H7 (cell line): ENCODE measurements at regions not wholly inside any gene's neighbourhood (a gene's known extent, or its start where the extent isn't known, plus 50 kb on each side); places are given as distances from the start of the nearest gene placed in this dataset.

ENCODE experiments used
- DNase-seq: peaks from one replicate; pipeline ENCODE4 v3.0.0; 2012
- H3K27me3 ChIP-seq: 2 replicates; pipeline ENCODE4 v1.6.0; 2011; ENCODE audit warnings: mild to moderate bottlenecking, low read length; ENCODE audit not compliant: control insufficient read depth, insufficient read depth
- H3K36me3 ChIP-seq: replicated peaks from 2 replicates; pipeline ENCODE4 v1.5.1; 2011; ENCODE audit warnings: low read length; ENCODE audit not compliant: control insufficient read depth, insufficient read depth
- H3K4me3 ChIP-seq: 2 replicates; pipeline ENCODE4 v1.5.1; 2011; ENCODE audit warnings: low read depth, mild to moderate bottlenecking, control low read depth, low read length, moderate library complexity; ENCODE audit not compliant: insufficient read depth

DNA sequence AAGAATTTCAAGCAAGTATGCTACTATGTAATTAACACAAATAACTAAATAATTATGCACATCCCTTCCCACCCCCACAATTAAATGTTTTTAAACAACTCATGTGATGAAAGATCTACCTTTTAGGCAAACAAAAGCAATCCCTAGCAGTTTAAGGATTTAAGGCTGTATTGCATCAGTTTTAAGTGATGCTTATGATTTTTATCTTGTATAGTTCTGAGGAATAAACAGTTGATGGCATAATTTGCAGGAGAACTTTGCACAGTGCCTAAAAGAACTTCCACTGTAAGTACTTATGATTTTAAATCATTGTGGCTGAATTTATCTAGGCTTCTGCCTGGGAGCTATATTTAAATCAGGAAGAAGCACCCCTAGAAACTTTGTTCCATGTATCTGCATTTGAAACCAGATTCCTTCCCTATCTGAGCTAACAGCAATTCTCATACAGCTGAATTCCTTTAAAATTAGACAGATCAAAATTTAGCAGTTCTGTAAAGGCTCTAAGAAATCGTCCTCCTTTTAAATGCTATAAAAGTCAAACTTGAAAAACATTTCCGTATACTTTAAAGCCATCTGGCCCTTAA is 388.6 kb downstream of the BCAT1 start:
- DNase-seq: no peak
- Histone ChIP-seq H3K36me3 (no peaks in the 10 kb centered on the region), H3K4me3 (no peak overlapping the region), H3K27me3 (peaks cover 19% of the 10 kb centered on the region)

DNA sequence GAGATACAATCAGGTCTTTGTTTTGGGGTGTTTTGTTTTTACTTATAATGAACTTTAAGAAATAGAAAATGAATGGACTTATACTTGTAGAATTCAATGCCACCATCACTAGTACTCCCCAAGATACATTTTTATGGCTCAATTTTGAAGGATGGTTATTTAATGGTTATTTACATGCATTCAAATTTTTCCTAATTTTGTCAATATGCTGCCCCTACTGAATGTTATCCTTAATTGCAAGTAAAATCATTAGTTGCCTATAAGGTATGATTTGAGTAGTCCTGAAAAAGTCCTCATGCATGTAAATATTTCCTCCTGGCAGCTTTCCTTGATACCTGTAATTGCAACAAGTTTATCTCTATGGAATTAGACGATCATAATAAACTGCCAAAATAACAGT is 391.2 kb downstream of the BCAT1 start:
- H3K4me3 ChIP-seq: no peak overlapping the region
- no peak for DNase-seq
- H3K36me3 ChIP-seq: no peaks in the 10 kb centered on the region
- H3K27me3 ChIP-seq: peaks cover under 1% of the 10 kb centered on the region

DNA sequence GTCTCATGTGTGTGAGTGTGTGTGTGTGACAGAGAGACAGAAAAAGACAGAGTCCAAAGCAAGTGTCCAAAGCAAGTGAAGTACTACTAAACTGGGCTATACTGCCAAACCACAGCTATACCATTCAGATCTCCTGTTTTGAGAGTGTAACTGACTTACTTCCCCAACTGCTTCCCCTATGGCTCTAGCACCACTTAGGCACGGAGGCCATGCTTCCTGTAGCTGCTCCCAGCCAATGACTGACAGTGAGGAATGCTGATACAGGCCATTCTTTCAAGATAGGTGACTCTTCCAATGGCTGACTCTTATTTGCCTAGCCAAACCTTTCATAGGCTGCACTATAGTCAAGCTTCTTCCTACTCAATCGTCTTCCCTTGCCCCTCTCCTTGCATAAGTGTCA is 393.2 kb downstream of the BCAT1 start:
- no peak for DNase-seq
- Histone ChIP-seq H3K4me3 (no peak overlapping the region), H3K27me3 (no peaks in the 10 kb centered on the region; the same call in 1 of the 2 replicates), H3K36me3 (no peaks in the 10 kb centered on the region)

DNA sequence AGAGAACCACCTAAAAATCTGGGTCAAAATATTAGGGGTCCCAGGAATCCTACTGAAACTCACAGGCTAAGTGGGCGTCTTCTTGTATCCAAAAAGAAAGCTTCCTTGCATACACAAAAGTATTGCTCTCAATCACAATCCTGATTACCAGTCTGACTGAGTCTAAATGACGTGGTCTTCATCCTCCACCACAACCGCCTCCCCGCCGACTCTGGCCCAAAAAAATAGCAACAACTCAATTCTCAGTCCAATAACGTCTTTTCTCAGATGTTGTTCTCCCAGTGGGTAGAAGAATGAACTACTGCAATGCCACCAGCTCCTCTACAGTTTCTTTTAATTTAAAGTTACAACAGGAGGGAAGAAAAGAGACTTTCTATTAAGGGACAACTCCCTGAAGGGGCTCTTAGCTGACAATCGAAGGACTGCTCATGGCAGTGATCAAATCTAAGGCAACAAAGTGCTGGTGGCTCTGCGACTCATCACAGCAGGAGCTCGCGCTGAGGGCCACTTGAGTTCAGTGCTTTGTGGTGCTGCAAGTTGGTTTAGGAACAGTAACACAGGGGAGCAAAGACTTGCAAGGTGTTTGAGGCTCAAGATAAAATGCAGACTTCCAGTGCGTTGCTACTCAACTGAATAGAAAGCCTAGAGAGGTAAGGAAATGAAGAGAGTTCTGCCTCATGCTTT is 394.1 kb downstream of the BCAT1 start:
- DNase-seq: no peak
- Histone ChIP-seq H3K36me3 (no peaks in the 10 kb centered on the region), H3K27me3 (no peaks in the 10 kb centered on the region; the same call in 1 of the 2 replicates), H3K4me3 (no peak overlapping the region)

DNA sequence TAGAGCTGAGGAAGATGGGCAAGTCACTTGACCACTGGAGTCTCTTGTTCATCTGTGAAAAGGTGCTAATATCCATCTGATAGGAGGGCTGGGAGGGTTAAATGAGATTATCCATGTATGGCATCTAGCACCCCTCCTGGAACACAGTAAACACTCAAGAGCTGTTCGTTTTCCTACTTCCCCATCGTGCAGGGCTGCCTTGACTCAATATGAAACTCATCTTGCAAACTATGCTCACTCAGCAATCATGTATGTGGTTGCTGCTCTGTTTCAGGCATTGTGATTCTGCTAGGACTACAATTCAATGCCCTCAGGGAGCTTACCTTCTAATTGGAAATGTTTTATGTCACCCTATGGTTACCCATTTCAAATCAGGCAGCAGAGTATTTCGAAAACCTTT is 395.6 kb downstream of the BCAT1 start:
- no peak for DNase-seq
- no peak overlapping the region for H3K4me3 ChIP-seq
- H3K36me3 ChIP-seq: no peaks in the 10 kb centered on the region
- H3K27me3 ChIP-seq: no peaks in the 10 kb centered on the region

DNA sequence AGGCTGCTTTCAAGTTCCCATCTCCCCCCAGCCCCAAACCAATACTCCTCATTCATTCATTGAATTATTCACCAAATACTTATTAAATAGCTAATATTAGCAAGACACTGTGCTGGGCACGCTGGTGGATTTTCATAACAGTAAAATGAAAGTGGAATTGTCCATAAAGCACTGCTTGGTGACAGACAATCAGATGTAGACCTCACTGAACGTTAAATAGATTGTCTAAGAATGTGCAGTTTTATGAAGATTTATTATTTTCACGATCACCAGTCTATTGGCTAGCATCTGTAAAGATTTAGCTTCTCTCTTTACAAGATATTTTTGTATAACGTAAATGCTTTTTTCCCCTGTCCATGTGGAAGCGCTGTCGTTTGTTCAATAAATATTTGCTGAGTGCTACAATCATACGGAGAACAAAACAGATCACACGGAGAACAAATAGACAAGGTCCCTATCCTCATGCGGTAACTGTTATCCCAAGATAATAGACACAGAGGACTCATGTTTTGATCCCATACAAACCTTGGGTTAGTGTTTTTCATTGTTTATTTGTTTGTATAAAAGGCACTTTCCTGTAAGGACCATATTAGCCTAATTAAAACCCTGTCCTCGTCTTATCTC is 397.6 kb downstream of the BCAT1 start:
- Histone ChIP-seq H3K36me3 (no peaks in the 10 kb centered on the region), H3K4me3 (no peak overlapping the region)
- no peak for DNase-seq

DNA sequence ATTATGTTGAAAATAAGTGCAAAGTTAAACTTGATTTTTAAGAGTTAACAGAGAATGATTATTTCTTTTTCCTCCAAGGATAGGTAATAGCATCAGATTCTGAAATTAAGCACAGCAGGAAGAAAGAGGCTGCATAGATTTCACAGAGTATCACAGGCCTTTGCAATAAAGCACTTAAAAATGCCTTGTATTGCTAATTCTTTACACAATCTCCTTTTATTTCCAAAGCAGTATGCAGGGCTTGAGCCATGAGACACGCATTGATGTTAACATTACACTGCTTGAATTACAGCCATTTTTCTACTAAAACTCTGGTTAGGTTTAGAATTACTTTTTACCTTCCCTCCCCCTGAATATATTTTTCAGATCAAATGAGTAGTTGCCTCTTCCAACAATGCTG is 398.3 kb downstream of the BCAT1 start:
- Histone ChIP-seq H3K36me3 (no peaks in the 10 kb centered on the region), H3K4me3 (no peak overlapping the region), H3K27me3 (no peaks in the 10 kb centered on the region)
- no peak for DNase-seq

More for the DNA sequence above, 397.6 kb downstream of the BCAT1 start:
- no peaks in the 10 kb centered on the region for H3K27me3 ChIP-seq

DNA sequence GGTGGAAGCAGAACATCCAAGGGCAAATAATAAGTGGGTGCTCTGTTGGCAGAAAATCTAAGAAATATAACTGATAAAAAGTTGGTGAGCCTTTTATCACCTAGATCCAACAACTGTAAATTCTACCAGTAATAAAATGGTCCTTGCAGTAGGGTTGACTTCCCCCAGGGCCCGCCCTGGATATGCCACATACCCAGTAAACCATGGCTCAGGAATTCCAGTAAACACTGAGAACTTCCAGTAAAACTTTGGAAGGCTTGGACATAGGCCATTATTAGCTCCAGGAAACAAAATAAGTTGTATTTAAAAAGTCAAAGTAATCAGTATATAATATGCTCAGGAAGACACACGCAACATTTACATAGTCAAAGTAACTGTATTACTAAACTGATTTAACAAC is 402.2 kb downstream of the BCAT1 start:
- no peak for DNase-seq
- Histone ChIP-seq H3K36me3 (no peaks in the 10 kb centered on the region), H3K4me3 (no peak overlapping the region), H3K27me3 (no peaks in the 10 kb centered on the region)

DNA sequence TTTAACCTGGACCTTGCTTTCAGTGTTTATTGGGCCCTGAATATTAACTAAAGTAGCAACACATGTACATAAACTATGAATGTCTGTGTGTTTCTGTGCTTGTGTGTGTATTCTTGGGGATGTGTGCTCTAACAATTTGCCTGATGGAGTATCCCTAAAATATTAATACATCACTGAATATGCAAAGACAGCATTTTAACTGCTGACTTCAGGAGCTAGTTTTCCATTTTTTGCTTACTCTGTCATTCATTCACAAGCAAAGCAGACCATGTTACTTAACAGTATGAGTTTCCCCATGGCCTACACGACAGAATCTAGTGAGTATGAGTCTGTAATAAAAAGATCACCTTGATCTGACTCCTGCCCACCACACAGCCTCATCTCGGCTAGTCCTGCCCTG is 402.8 kb downstream of the BCAT1 start:
- no peaks in the 10 kb centered on the region for H3K27me3 ChIP-seq
- DNase-seq: no peak
- H3K4me3 ChIP-seq: no peak overlapping the region
- H3K36me3 ChIP-seq: no peaks in the 10 kb centered on the region

DNA sequence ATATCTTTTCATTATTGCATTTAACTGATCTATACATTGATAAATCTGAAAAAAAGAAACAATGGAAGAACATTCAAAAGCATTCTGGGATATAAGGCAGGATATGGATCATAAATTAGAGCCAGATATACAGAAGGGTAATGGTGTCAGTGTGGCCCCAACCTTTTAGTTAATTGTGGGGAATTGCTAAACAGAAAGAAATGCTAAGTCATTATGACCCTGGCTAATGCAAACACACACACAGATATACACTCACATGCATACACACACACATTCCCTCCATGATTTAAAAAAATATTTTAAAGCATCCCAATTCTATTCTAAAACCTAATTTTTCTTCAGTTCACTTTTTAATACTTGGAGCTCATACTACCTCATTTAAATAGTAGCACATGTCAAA is 404.5 kb downstream of the BCAT1 start:
- Histone ChIP-seq H3K27me3 (no peaks in the 10 kb centered on the region), H3K36me3 (no peaks in the 10 kb centered on the region), H3K4me3 (no peak overlapping the region)
- DNase-seq: no peak

DNA sequence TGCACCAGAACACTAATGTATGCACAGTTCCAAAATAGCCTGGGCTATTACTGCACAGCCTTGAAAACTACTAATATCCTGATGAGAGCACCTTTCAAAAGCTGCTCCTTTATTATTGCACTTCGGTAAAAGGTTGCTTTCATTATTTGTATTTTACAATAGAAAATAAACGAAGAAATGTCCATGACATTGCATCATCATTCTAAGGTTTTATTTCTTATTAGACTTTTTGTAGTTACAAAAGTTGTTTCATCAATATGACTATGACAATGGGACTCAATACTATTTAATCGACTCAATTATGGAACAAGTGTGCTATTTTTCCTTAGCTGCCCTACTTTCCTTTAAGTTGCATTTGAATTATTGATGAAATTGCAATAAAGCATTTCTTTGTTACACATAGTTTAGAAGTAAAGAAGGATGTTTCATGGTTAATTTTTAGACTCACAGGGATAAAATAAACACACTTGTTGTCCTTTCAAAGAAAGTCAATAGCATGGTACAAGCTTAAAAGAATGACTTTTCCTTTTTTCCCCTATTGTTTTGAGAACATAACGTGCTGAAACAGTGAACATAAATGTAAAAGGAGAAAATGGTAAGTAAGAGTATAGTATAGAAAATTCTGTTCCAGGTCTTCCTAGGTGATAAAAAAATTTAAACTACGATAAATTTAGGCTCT is 407.6 kb downstream of the BCAT1 start:
- DNase-seq: no peak
- Histone ChIP-seq H3K27me3 (no peaks in the 10 kb centered on the region), H3K36me3 (no peaks in the 10 kb centered on the region), H3K4me3 (no peak overlapping the region)

DNA sequence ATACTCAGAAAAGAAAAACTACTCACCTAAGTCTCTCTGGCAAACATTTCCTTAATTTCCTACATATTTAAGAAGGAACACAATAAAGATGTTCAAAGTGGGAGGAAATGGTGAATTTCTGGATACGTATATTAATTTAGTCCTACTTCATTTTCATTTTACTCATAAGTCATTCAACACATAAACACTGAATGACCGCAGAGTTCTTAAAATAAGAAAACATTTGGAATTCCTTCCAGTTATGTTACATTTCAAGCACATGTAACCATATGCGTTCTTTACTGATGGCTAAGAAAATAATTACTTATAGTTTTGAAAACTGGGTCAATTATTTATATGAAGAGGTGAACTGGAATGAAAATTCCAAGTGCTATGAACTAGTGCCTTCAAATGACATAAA is 409.3 kb downstream of the BCAT1 start:
- Histone ChIP-seq H3K36me3 (no peaks in the 10 kb centered on the region), H3K4me3 (no peak overlapping the region), H3K27me3 (no peaks in the 10 kb centered on the region)
- DNase-seq: no peak

DNA sequence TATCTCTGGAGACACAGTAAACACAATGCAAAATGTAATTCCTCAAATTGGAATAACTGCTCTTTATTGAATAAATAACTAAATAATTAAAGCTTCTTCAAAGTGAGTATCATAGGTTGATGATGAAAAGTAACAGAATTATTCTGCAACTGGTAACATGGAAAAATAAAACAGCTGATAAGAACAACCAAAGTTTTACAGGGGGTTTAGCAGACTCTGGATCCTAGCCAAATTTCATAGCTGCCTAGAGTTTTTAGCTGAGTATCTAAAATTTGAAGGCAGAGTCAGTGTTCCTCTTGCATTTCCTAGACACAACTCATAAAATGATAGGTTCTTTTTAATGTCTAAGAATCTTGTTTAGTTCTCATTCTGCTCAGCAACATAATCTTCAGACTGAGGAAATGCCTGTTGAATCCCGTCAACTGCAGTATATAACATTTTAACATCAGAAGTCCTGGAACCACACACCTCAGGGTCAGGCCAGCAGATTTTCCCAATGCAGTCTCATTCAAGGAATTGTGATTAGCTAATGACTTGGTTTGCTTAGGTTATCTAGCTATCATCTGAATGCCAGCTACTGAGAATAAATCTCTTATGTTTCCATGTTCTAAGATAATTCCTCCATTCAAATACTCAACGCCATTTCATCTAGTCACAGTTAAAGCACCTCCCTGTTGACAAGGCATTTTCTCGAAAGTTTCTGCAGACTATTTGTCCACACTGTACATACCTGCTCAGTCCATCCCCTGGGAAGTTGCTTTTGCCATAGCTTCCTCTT is 411.6 kb downstream of the BCAT1 start:
- Histone ChIP-seq H3K36me3 (no peaks in the 10 kb centered on the region), H3K27me3 (no peaks in the 10 kb centered on the region), H3K4me3 (no peak overlapping the region)
- no peak for DNase-seq

DNA sequence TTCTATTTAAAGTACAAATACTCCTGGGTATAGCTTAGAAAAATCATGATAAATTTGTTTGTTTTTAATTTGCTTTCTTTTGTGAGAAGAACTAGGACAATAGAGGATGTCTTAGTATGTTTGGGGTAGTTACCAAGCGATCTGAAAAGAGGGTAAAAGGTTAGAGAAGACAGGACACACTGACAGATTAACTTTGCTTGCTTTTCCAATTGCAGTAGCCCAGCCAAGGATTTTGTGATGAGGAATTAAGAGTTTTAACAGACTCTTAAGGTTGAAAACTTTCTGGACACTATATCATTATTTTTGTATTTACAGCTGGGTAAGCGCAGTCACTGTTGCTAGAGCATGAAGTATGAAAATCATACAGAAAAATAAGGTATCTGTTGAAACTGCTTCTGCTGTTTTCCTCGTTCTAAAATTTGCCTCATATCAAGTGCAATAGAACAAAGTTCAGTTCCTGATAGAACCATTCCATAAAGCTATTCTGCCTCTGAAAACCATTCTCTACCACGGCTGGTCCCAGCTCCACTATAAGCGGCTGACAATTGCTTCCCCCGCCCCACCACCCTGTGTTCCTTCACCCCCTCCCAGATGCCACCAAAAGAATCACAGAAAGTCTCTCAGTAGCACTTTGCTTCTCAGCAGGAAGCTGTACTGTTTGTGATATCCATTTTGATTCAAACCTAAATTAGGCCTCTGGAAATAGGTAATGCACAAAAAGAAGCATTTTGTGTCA is 413.4 kb downstream of the BCAT1 start:
- DNase-seq: no peak
- no peaks in the 10 kb centered on the region for H3K36me3 ChIP-seq
- no peak overlapping the region for H3K4me3 ChIP-seq
- no peaks in the 10 kb centered on the region for H3K27me3 ChIP-seq
